VCaP (cell line): ENCODE measurements at regions not wholly inside any gene's neighbourhood (a gene's known extent, or its start where the extent isn't known, plus 50 kb on each side); places are given as distances from the start of the nearest gene placed in this dataset.

Experiments used
- H3K27ac ChIP-seq: fragments of 450-650 bp; 2 replicates; pipeline ENCODE4 v1.5.1; 2017
- CTCF ChIP-seq: fragments of 450-650 bp; conservative IDR thresholded peaks from 2 replicates; pipeline ENCODE4 v1.5.1; 2017; ENCODE audit warnings: mild to moderate bottlenecking, moderate library complexity

GRCh38 chr4:136283977-136284376 lies 1248.3 kb downstream of the PCDH18 start:
- no peak overlapping the region for H3K27ac ChIP-seq
- TF ChIP-seq CTCF, result no peak

- TF ChIP-seq CTCF, result no peak
Measured at GRCh38 chr4:136281889-136282288, 1250.4 kb downstream of the PCDH18 start.

GRCh38 chr4:136281307-136281706 lies 1251.0 kb downstream of the PCDH18 start:
- no peak overlapping the region for H3K27ac ChIP-seq
- TF ChIP-seq CTCF, result no peak

More at GRCh38 chr4:136281889-136282288, 1250.4 kb downstream of the PCDH18 start:
- H3K27ac ChIP-seq, result no peak overlapping the region

GRCh38 chr4:136277741-136278140 lies 1254.6 kb downstream of the PCDH18 start:
- no peak for TF ChIP-seq CTCF
- H3K27ac ChIP-seq, result no peak overlapping the region

- no peak overlapping the region for H3K27ac ChIP-seq
- no peak for TF ChIP-seq CTCF
Measured at GRCh38 chr4:136246876-136247275, 1285.4 kb downstream of the PCDH18 start.

GRCh38 chr4:136241221-136241986 lies 1290.9 kb downstream of the PCDH18 start:
- H3K27ac ChIP-seq, result no peak overlapping the region
- TF ChIP-seq CTCF, result no peak

GRCh38 chr4:136227315-136227714 lies 1305.0 kb downstream of the PCDH18 start:
- no peak for TF ChIP-seq CTCF
- H3K27ac ChIP-seq, result no peak overlapping the region
